HEK293T (cell line): ENCODE measurements at regions not wholly inside any gene's neighbourhood (a gene's known extent, or its start where the extent isn't known, plus 50 kb on each side); places are given as distances from the start of the nearest gene placed in this dataset.
"Not testable (repeated sequence)": the region's sequence is repeated elsewhere in the genome, so short reads cannot be mapped to it uniquely, and the experiment has no call there.

ENCODE experiments used
- ARNT ChIP-seq: fragments of 450-650 bp; IDR thresholded peaks from 2 replicates; pipeline ENCODE4 v1.6.1; 2017; ENCODE audit warnings: mild to moderate bottlenecking
- BHLHE40 ChIP-seq: fragments of 450-650 bp; IDR thresholded peaks from 2 replicates; pipeline ENCODE4 v1.6.1; 2016; ENCODE audit warnings: mild to moderate bottlenecking, moderate library complexity, borderline replicate concordance
- ELF4 ChIP-seq: fragments of 450-650 bp; IDR thresholded peaks from 2 replicates; pipeline ENCODE4 v1.6.1; 2017; ENCODE audit warnings: antibody characterized with exemption
- FOXA1 ChIP-seq: fragments of 450-650 bp; IDR thresholded peaks from 2 replicates; pipeline ENCODE4 v1.6.1; 2016; ENCODE audit warnings: mild to moderate bottlenecking
- FOXK2 ChIP-seq: fragments of 450-650 bp; IDR thresholded peaks from 2 replicates; pipeline ENCODE4 v1.6.1; 2016; ENCODE audit warnings: mild to moderate bottlenecking
- FOXM1 ChIP-seq: fragments of 450-650 bp; IDR thresholded peaks from 2 replicates; pipeline ENCODE4 v1.6.1; 2017; ENCODE audit warnings: mild to moderate bottlenecking, borderline replicate concordance
- HDGF ChIP-seq: fragments of 450-650 bp; IDR thresholded peaks from 2 replicates; pipeline ENCODE4 v1.6.1; 2017; ENCODE audit warnings: antibody characterized with exemption, borderline replicate concordance
- L3MBTL2 ChIP-seq: fragments of 450-650 bp; conservative IDR thresholded peaks from 2 replicates; pipeline ENCODE4 v1.6.1; 2016; ENCODE audit warnings: mild to moderate bottlenecking
- NFRKB ChIP-seq: fragments of 450-650 bp; IDR thresholded peaks from 2 replicates; pipeline ENCODE4 v1.6.1; 2016; ENCODE audit warnings: mild to moderate bottlenecking, moderate library complexity
- PKNOX1 ChIP-seq: fragments of 450-650 bp; IDR thresholded peaks from 2 replicates; pipeline ENCODE4 v1.6.1; 2016
- SP1 ChIP-seq: fragments of 450-650 bp; IDR thresholded peaks from 2 replicates; pipeline ENCODE4 v1.6.1; 2017
- SUZ12 ChIP-seq: fragments of 450-650 bp; IDR thresholded peaks from 2 replicates; pipeline ENCODE4 v1.6.1; 2016; ENCODE audit warnings: mild to moderate bottlenecking
- TARDBP ChIP-seq: fragments of 450-650 bp; IDR thresholded peaks from 2 replicates; pipeline ENCODE4 v1.6.1; 2016

- not testable (repeated sequence) for TF ChIP-seq ELF4, SP1, BHLHE40, HDGF, FOXM1, ARNT, L3MBTL2, PKNOX1, TARDBP, FOXA1, SUZ12, NFRKB, FOXK2
Measured at GRCh38 chr10:80859279-80859678, 321.6 kb downstream of the SH2D4B start.
